ENCODE measurements at regions not wholly inside any gene's neighbourhood (a gene's known extent, or its start where the extent isn't known, plus 50 kb on each side); places are given as distances from the start of the nearest gene placed in this dataset.

DNA sequence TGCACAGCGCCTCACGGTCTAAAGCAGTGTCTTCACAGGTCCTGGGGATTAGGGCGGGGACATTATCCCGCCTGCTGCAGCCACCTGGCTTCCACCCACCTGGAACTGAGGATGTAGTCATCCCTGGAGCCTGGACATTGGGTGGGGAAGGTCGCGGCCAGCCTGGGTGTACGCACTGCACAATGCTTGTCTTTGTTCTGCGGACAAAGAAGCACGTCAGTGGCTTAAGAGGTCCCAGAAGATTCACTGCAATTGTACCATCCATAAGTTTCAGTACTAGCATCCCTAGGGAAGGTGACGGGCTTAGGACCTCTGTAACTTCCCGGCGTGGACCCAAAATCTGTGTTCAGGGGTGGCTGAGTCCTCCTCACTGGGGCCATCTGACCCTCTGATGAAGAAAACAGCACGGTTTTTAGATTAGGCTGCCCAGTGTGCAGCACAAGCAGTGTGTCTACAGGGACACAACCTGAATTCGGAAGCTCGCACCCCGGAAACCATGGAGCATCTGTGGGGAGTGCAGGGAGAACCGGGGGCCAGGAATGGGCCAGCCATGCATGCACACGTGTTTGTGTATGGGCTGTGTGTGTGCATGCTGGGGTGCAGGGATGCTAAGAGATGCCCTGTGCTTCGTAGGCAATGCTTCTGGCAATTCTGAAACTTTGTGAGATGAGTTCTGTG, 342.6 kb upstream of the B3GAT1 start:
- intact Hi-C loops (cut with micrococcal nuclease): no loop called here
- H3K4me3 Mint-ChIP-seq (ENCODE audit: unreplicated experiment): no peak overlapping the region
- DNase-seq (ENCODE audit: unreplicated experiment): no peak
- H3K27ac Mint-ChIP-seq (ENCODE audit: low read depth, unreplicated experiment): no peak overlapping the region
- no peaks in the 10 kb centered on the region for H3K27me3 Mint-ChIP-seq (ENCODE audit: insufficient read depth, unreplicated experiment)
- TF ChIP-seq, protein P1, sequence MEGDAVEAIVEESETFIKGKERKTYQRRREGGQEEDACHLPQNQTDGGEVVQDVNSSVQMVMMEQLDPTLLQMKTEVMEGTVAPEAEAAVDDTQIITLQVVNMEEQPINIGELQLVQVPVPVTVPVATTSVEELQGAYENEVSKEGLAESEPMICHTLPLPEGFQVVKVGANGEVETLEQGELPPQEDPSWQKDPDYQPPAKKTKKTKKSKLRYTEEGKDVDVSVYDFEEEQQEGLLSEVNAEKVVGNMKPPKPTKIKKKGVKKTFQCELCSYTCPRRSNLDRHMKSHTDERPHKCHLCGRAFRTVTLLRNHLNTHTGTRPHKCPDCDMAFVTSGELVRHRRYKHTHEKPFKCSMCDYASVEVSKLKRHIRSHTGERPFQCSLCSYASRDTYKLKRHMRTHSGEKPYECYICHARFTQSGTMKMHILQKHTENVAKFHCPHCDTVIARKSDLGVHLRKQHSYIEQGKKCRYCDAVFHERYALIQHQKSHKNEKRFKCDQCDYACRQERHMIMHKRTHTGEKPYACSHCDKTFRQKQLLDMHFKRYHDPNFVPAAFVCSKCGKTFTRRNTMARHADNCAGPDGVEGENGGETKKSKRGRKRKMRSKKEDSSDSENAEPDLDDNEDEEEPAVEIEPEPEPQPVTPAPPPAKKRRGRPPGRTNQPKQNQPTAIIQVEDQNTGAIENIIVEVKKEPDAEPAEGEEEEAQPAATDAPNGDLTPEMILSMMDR (IDR thresholded peaks at IDR 0.05; ENCODE audit: unreplicated experiment): no peak
- H3K9me3 Mint-ChIP-seq (ENCODE audit: unreplicated experiment): peaks cover 25% of the 10 kb centered on the region
- H3K36me3 Mint-ChIP-seq (ENCODE audit: insufficient read depth, unreplicated experiment): no peaks in the 10 kb centered on the region
- BruUV-seq (replicated peaks): no TSS peak
- ChIA-PET CTCF (no interaction called here), POLR2A (no interaction called here)
- H3K4me1 Mint-ChIP-seq (ENCODE audit: insufficient read depth, unreplicated experiment): no peaks in the 10 kb centered on the region

DNA sequence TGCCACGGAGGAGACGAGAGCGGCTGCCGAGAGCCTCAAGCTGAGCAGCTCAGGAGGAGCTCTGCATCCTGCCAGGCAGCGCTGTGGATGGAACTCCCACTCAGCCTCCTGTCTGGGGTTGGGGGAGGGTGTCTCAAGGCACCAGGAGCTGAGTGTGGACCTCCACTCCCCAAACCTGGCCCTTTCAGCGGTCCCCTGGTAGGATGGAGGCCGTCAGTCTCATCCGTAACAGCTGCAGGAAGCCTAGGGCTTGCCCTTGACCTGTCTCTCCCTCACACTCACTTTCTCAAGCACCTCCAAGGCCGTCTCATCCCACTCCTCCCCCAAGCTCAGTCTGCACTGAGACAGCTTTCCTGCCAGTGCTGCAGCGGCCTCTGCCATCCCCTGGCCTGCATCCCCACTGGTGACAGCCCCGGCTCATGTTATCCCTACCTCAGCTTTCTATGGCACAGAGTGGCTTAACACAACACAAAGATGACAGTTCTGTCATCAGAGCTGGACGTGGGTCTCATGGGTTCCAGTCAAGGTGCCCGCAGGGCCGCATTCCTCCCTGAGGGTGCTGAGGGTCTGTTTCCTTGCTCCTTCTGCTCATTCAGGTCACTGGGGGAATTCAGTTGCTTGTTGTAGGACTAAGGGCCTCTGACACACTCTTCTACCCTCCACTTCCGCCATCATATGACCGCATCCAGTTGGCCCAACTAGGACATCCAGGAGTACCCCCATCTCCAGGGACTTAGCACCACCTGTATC, 341.9 kb upstream of the B3GAT1 start:
- no TSS peak for BruUV-seq (replicated peaks)
- CTCF ChIA-PET: no interaction called here
- no peak overlapping the region for H3K27ac Mint-ChIP-seq (ENCODE audit: low read depth, unreplicated experiment)
- TF ChIP-seq, protein P1 (IDR thresholded peaks at IDR 0.05; ENCODE audit: unreplicated experiment): no peak
- POLR2A ChIA-PET: no interaction called here
- peaks cover 32% of the 10 kb centered on the region for H3K9me3 Mint-ChIP-seq (ENCODE audit: unreplicated experiment)
- H3K4me1 Mint-ChIP-seq (ENCODE audit: insufficient read depth, unreplicated experiment): no peaks in the 10 kb centered on the region
- DNase-seq (ENCODE audit: unreplicated experiment): no peak
- intact Hi-C loops (cut with micrococcal nuclease): no loop called here
- no peaks in the 10 kb centered on the region for H3K27me3 Mint-ChIP-seq (ENCODE audit: insufficient read depth, unreplicated experiment)
- no peak overlapping the region for H3K4me3 Mint-ChIP-seq (ENCODE audit: unreplicated experiment)
- H3K36me3 Mint-ChIP-seq (ENCODE audit: insufficient read depth, unreplicated experiment): no peaks in the 10 kb centered on the region

DNA sequence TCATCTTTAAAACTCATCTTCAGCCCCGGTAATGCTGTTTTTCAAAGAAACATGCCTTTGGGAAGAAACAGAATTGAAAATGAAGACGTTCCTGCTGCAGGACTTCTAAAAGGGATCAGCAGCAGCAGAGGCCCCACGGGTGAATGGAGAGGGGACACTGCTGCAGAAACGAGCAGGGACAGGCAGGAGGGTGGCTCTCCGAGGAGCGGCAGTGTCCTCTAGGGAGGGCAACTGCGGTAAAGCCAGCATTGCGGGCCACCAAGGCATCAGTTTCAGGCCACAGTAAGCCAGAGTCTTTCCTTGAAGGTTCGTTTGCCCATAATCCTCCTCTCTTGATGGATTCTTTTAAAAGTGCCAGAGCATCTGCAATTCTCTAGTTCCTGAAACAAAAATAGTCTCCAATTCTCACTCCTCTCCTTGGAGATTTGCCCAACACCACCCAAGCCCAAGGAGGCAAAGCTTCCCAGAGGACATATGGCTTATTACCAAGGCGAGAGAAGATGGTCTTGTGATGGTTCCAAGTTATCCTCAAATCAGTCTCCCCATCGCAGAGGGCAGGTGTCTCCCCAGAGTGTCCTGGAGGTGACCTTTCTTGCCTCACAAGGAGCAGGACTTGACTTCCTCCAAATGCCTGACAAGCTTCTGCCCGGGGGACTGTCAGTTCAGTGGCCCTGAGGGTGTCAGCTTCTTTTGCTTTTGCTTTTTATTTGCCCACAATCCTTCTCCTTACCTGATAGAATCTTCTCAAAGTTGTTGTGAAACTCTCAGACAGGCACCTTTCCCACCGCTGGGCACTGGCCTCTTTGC, 341.1 kb upstream of the B3GAT1 start:
- Mint-ChIP-seq H3K4me1 (ENCODE audit: insufficient read depth, unreplicated experiment) (no peaks in the 10 kb centered on the region), H3K27me3 (ENCODE audit: insufficient read depth, unreplicated experiment) (no peaks in the 10 kb centered on the region), H3K4me3 (ENCODE audit: unreplicated experiment) (no peak overlapping the region), H3K27ac (ENCODE audit: low read depth, unreplicated experiment) (no peak overlapping the region), H3K9me3 (ENCODE audit: unreplicated experiment) (peaks cover 35% of the 10 kb centered on the region), H3K36me3 (ENCODE audit: insufficient read depth, unreplicated experiment) (no peaks in the 10 kb centered on the region)
- intact Hi-C loops (cut with micrococcal nuclease): no loop called here
- BruUV-seq (replicated peaks): no TSS peak
- TF ChIP-seq, protein P1 (IDR thresholded peaks at IDR 0.05; ENCODE audit: unreplicated experiment): no peak
- ChIA-PET POLR2A (no interaction called here), CTCF (no interaction called here)
- no peak for DNase-seq (ENCODE audit: unreplicated experiment)

DNA sequence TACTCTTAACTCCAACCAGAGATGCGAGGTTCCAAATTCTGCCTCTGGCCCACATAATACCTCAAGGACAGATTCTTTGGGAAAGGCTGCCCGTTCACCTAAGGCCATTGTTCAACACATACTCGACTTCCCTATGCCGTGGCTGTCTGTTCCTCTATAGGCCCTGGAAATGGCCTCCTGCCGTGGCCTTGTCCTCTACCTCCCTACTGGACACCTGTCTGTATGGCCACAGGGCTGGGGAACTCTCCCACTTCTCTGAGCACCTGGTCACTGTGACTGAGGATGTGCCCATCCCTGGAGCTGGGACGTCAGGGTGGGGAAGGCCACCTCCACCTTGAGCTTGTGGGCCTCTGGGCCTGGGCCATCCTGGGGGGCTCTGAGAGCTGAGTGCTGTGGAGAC, 340.5 kb upstream of the B3GAT1 start:
- Mint-ChIP-seq H3K9me3 (ENCODE audit: unreplicated experiment) (peaks cover 35% of the 10 kb centered on the region), H3K4me3 (ENCODE audit: unreplicated experiment) (no peak overlapping the region), H3K4me1 (ENCODE audit: insufficient read depth, unreplicated experiment) (no peaks in the 10 kb centered on the region), H3K27ac (ENCODE audit: low read depth, unreplicated experiment) (no peak overlapping the region), H3K36me3 (ENCODE audit: insufficient read depth, unreplicated experiment) (no peaks in the 10 kb centered on the region), H3K27me3 (ENCODE audit: insufficient read depth, unreplicated experiment) (no peaks in the 10 kb centered on the region)
- TF ChIP-seq, protein P1 (IDR thresholded peaks at IDR 0.05; ENCODE audit: unreplicated experiment): no peak
- intact Hi-C loops (cut with micrococcal nuclease): no loop called here
- no TSS peak for BruUV-seq (replicated peaks)
- POLR2A ChIA-PET: no interaction called here
- no peak for DNase-seq (ENCODE audit: unreplicated experiment)
- CTCF ChIA-PET: no interaction called here

Measured in MCF 10A (cell line).